SH-SY5Y (cell line): ENCODE measurements at regions not wholly inside any gene's neighbourhood (a gene's known extent, or its start where the extent isn't known, plus 50 kb on each side); places are given as distances from the start of the nearest gene placed in this dataset.

Source experiments
- GATA2 ChIP-seq: IDR thresholded peaks from 2 replicates; pipeline ENCODE4 v1.6.1; 2011; ENCODE audit warnings: mild to moderate bottlenecking, low read depth, low read length
- GATA3 ChIP-seq: IDR thresholded peaks from 2 replicates; pipeline ENCODE4 v1.6.1; 2011; ENCODE audit warnings: low read depth, mild to moderate bottlenecking, low read length, moderate library complexity

- TF ChIP-seq GATA2 (no peak), GATA3 (no peak)
Measured at GRCh38 chr16:22677024-22677830, 136.7 kb upstream of the HS3ST2 start.
